Myocyte (in vitro differentiated cells): ENCODE measurements at regions not wholly inside any gene's neighbourhood (a gene's known extent, or its start where the extent isn't known, plus 50 kb on each side); places are given as distances from the start of the nearest gene placed in this dataset.

Source experiments
- DNase-seq: peaks from one replicate; pipeline ENCODE4 v3.0.0-alpha.2; 2012; ENCODE audit warnings: low read depth

DNA sequence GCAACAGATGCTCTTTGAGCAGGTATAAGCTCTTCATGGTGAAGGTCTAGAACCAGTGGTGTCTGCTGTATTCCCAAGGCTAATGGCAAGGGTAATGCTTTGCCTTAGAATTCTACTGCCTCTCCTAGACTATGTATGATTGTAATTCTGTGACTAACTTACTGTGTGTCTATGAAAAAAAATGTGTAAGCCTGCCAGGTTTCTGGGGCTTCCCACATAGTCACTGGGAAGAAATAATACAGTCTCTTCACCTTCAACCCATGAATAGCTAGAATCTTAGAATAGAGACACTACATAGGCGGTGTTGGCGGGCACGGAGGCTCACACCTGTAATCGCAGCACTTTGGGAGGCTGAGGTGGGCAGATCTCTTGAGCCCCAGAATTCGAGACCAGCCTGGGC lies 84.1 kb downstream of the C11orf91 start:
- no peak for DNase-seq

DNA sequence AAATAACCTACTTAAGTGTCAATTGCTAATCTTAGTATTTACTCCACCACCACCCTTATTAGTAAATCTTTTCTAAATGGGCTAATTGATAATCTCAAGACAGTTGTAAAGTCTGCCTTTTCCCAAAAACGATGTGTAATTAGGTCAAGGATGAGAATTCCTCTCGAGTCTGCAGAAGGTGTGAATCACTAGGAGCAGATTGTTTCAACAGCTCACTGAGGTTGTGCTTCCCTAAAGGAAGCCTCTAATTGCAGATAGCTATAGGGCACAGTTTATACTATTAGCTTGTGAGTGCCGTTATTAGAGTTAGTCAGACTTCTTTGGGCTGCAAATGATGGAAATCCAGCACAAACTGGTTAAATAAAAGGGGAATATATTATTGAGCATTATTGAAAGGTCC lies 84.9 kb downstream of the C11orf91 start:
- no peak for DNase-seq

DNA sequence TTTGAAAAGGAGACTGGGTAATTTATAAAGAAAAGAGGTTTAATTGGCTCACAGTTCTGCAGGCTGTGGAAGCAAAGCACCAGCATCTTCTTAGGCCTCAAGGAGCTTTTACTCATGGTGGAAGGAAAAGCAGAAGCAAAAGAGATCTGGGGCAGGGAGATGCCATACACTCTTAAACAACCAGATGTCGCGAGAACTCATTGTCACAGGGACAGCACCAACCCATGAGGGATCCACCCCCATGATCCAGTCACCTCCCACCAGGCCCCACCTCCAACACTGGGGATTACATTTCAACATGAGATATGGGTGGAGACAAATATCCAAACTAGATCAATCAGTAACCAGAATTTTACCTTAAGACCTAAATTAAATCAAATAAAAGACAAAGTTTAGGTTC lies 87.2 kb downstream of the C11orf91 start:
- no peak for DNase-seq

DNA sequence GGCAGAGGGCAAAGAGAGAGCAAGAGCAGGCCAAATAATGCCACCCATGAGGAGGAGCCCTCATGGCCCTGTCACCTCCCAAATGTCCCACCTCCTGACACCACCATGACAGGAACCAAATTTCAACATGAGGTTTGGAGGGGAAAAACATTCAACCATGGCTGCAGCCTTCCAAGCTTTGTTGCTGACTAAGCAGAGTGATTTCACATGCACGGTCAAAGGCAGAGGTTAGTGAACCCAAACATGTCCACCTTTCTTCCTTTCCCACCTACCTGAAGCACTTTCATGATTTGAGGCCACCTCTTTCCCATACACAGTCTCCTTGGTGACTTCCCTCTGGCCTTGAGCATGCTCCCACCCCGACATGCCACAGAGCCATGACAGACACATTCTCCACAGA lies 89.7 kb downstream of the C11orf91 start:
- DNase-seq = no peak

DNA sequence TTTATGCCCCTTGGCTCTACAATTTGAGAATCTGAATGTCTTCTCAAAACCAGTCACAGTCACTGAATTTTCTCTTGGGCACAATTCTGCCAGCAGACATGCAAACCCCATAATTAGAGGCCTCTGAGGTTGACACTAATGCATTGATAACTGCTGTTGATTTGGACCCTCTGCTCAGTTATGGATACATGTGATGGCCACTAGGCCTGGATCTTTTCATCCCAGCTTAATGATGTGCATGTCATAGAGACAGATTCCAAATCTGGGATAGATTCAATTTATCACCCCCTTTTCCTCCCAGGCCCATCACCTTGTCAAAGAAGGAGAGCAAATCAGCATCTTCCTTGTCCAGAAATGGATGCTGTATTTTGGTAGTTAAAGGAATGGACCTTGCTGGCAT lies 92.2 kb downstream of the C11orf91 start:
- no peak for DNase-seq

DNA sequence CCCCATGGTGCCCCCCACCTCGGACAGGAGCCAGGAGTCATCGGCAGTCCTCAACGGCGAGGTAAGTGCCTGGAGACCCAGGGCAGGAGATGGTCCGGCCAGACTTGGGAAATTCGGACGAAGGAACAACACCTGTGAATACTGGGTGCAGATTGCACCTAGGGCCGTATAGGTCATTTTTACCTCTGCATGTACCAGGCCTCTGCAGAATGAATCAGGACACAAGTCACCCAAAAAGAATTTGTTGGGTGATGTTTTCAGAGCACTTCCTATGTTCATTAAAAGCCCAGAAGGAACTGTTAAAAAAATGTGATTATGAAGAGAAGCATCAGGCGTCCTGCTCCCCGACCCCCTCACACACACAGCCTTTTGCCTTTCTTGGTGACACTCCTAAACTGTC lies 93.9 kb downstream of the C11orf91 start:
- no peak for DNase-seq

DNA sequence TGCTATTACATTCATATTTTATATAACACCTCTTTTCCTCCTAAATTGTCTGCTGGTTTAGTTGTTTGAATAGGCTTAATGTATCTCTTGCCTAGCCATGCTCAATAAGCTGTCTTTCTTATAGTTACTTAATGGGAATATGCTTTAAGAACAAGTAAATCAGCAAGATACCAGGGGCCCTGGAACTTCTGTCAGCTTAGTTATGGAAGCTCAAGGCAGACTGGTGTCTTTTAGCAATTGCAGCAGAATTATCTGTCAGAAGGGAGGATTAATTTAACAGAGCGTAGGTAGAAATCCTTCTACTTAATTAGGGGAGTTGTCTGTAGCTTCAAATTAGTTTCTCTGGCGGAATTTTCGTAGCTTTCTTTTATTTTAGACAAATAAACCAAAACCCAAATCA lies 94.9 kb downstream of the C11orf91 start:
- DNase-seq = no peak

DNA sequence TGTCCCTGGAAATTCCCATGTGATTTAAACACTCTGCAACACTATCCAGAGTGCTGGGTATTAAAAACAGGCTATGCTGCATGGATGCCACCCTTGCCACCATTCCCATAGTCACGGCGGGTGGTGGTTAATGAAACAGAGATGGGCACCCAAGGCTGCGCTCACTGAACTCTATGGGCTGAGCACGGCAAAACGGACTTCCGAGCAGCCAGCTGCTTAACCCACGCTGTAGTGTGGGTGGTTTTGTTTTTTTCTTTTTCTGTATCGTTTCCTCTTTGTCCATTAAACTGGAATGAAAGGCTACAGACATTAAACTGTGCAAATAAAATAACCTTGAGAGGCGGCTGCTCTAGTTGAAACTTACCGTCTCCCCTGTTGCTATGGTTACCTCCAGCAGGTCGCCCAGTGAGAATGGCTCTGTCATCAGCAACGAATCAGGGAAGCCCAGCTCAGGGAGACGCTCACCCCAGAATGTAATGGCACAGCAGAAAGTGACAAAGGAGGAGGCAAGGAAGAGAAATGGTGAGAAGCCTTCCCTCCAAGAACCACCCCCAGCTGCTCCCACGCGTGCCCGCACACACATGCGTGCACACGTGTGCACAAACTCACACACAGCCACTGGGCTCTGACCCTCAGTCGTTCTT lies 102.1 kb downstream of the C11orf91 start:
- DNase-seq = no peak

DNA sequence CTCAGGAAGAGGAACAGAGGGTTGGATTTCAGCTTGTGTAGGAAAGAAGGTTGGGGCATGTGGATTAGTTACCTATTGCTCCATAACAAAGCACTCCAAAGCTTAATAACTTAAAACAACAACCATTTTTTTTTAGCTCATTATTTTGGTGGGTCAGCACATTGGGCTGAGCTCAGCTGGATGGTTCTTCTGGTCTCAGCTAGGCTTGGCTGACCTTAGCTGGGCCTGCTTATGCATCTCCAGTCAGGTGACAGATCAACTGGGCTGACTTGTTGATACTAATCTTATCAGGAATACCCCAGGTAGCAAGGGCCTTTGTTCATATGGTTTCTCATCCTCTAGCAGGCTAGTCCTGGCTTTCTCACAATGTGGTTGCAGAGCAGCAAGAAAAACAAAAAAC lies 106.4 kb downstream of the C11orf91 start:
- no peak for DNase-seq

DNA sequence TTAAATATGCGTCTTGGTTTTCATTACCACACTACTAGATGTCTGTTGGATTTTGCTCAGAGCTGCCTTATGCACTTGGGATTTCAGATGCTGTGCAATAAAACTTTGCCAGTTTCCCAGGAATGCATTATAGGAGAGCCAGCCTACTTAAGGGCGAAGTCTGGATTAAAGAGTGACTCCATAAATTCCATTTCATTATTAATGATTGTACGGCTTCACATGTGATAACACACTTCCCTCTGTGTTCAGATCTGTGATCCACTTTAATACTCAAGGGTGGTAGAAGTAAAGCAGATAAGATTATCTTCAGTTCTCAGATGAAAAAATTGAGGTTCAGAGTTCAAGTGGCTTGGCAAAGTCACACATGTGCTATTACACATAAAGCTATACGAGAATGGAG lies 110.2 kb downstream of the C11orf91 start:
- DNase-seq = no peak

DNA sequence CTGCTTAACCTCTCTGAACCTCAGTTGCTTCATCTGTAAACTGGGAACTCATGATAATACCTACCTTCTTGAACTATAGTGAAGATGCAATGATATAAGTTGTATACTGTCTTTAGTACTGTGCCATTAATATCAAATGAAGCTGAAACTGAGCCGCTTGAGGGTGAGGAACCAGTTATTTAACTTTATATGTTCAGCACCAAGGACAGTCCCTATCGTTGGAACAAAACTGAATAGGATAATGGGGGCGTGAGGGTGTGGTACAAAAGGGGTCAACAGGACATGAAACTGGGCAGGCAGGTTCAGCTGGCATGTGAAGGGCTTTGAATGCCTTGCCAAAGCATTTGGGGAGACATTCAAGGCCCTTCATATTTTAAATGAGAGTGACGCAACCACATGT lies 112.6 kb downstream of the C11orf91 start:
- DNase-seq = peak; percentile 31

DNA sequence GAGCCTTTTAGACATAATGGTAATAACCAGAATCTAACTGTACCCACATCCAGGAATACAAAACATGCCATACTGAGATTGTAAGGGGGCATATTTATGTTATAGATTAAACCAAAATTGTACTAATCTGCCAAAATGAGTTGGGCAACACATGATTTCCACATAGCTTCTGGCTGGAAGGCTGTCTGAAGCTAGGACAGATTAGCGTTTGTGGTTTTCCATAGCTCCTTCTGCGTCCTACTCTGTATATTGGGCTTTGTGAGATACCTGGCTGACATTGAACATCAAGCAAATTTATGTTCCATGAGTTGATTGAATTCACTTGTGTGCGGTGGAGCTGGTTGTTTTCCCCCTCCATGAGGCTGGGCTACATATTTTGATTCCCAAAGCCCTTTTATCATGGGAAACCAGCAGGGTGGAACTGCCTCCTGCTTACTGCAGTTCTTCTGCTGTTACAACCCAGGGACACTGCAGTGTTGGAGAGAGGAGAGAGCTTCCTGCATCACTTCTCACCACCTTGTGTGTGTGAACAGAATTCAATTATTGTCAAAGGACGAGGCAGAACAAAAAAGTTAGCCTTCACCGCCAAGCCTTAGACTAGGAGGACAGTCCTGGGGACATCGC lies 114.9 kb downstream of the C11orf91 start:
- DNase-seq = no peak

DNA sequence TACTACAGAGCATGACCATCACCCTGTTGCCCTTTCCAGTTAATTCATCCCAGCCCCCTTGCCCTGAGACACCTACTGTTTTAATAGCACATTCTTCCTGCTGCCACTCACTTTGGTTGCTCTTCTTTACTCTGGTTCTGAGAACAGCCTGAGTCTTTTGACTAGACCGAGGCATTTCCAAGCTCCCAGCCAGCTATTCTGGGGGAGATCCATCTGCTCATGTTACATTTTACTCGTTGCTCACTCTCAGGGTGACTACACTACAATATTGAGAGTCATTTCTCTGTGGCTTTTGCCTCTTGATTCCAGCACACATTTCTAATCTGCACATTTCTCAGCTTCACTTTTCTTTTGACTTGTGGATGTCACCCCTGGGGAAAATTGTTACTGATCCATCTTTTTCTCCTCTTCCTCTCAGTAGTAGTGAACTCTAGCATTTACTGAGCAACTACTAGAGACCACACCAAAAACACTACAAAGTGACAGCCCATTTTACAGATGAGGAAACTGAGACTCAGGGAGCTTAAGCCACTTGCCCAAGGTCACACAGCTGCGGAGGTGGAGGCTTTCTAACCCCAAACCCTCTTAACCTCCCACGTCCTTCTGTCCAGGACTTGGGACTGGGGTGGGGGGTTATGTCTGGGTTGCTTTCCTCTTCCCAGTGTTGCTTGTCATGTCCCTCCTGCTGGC lies 117.8 kb downstream of the C11orf91 start:
- DNase-seq = peak; percentile 73

DNA sequence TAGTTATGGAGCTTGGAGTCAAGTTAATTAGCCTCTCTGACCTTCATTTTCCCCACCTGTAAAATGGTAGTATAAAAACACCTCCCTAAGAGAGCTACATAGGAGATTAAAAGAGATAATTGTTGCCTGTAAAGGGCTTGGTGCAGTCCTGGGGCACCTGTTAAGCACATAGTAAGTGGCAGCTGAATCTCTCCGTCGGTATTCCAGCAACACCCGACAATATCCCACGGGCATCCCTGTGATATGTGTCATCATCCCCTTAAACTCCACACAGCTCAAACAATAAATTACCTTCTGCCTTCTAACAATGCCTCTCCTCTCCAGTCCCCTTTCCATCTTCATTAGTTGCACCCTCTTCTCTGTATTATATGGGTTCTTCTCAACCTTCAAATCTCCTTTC lies 121.5 kb downstream of the C11orf91 start:
- peak; percentile 84 for DNase-seq

DNA sequence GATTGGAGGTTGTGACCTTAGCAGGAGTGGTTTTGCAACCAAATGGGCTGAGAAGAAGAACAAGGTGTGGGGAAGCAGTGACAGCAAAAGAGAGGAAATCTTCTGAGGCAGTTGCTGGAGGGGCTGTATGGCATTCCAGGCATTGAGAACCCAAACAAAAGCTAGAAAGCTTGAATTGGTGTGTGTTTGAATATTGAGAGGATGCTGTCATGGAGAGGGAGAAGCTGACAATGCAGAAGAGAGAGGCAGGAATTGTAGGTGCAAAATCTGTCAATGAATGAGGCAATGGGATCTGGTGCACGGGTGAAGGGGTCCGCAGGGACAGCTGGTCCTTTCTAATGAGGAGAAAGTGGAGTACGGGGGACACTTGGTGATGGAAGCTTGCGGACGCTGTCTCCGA lies 123.4 kb downstream of the C11orf91 start:
- DNase-seq = no peak

DNA sequence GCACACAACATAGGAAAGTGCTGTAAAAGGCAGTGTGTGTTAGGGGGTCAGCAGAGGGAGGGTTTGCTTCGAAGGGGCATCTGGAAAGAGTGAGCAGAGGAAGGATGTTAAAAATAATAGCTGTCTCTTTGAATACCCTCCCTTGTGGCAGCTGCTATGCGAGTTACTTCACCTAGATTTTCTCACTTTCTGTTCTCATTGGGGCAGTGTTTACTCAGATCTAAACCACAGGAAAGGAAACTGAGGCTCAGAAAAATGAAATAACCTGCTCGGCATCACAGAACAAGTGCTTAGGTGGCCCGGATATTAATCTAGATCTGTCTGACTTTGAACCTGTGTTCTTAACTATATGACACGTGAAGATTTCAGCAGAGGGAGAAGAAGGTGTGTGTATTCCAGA lies 125.3 kb downstream of the C11orf91 start:
- DNase-seq = no peak

DNA sequence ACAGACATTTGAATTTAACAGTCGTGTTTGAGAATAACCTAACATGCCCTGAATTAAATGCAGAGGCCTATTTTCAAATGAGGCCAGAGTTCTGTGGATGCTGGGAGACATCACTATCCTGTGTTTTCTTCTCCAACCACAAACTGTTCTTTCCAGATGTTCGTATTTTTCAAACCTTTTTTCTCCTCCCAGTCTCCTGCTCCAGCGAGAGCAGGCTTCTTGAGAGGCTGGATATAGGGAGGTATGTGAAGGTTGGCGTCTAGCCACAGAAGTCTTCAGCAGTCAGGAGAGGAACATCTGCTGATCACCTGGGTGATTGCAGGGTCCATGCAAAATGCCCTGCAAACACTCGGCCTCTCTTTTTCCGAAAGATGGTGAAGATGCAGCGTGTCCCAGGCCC lies 126.3 kb downstream of the C11orf91 start:
- DNase-seq = no peak

DNA sequence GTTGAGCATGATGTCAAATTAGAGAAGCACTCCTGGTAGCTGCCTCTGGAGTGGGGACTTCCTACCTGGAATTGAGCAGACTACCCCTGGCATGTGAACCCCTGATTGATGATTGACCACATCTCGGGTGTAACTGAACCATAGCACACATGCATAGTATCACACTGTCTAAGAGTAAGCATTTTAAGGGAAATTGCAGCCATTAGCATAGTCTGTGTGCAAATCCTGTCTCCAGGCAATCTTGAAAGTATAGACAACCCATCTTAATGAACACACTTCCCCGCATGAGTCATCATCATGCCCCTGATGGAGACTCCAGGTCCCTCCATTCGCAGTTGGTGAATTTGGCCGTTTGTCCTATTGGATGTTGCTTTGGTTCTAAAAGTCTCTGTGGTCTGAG lies 131.3 kb downstream of the C11orf91 start:
- no peak for DNase-seq

DNA sequence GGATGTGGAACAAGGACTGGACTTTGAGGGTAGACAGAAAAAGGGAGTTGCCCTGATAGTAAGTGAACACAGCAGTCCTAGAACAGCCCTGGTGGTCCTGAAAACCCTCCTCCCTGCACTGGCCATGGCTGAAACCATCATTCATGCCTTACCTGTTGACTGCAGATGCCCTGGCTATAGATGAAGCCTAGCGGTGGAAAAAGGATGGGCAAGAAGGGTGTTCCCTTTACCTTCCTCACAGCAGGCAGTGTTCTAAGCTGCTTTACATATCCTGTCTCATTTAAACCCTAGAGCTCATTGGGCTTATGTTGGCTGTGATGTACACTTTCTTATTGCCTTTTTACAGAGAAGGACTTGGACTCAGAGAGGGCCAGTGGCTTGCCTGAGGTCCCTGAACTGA lies 133.6 kb downstream of the C11orf91 start:
- DNase-seq = no peak

DNA sequence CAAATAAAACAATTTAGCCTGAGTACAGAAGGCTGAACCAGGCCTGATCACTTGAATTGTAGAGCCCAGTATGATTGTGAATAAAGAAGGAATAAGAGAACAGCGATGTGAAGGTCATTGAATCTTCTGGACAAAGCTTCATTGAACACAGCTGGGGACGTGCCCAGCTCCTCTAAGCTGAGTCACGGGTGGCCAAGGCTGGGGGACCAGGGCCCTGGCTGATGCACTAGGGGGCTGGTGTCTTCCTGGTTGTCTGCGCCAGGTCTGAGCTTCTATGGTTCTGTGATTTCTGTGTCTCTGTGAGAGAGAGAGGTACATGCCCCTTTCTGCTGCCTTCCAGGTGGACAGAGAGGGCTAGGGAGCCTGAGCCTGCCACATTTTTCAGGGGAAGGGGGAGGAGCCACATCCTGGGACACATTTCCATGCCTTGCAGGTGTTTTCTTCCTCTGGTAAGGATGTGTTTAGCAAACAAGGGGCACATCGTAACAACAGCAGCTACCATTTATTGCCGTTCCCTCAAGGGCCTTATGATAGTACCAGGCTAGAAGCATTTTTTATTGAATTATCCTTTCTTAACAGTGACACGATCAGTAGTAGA lies 135.7 kb downstream of the C11orf91 start:
- no peak for DNase-seq

DNA sequence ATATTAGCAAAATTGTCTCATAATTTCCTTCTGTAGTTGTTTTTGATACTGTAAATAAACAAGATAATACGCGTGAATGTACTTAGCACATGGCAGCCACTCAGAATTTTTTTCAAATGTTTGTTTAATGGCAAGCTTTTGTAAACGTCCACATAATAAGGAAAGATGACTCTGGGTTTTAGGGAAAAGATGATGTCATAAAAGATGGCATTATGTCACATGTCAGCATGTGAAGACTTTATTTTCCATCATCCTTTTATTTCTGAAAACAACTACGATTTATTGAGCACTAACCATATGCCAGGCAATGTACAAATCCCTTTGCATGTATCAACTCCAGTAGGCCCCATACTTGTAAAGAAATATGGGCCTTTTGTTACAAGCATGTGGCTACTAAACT lies 139.9 kb downstream of the C11orf91 start:
- no peak for DNase-seq

DNA sequence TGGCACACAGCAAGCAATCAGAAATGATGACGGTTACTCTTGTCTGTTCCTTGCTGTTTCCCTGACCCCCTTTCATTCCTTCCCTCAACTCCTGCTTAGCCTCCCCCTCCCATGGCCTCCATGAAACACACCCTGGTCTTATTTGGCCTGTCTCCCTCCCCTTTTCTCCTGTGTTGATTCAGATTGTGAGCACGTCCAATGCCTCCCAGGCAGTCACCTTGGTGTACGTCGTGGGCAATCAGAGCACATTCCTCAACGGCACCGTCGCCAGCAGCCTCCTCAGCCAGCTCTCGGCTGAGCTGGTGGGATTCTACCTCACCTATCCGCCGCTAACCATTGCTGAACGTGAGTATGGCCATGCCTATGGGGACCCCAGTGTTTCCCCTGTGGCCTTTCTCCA lies 141.1 kb downstream of the C11orf91 start:
- DNase-seq = no peak

DNA sequence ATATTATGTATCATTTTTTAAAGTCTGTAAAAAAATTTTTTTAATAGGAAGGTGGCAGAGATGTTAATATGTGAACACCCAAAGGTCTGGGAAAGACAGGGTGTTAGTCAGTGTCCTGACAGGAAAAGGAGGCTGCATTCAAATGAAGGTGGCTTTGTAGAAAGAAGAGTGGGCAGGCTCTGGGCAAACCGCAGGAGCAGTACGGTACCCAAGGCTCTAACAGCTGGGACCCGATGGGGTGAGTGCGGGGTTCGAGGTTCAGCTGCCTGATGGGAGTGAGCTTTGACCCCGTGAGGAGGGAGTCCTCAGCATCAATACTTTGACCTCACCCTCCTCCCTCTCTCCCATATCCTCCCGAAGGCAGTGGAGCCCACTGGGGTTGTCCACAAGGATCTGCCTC lies 142.5 kb downstream of the C11orf91 start:
- DNase-seq = no peak
